Fibroblast of villous mesenchyme (primary cell): ENCODE measurements at regions not wholly inside any gene's neighbourhood (a gene's known extent, or its start where the extent isn't known, plus 50 kb on each side); places are given as distances from the start of the nearest gene placed in this dataset.
"Not testable (repeated sequence)": the region's sequence is repeated elsewhere in the genome, so short reads cannot be mapped to it uniquely, and the experiment has no call there.

ENCODE experiments used
- DNase-seq: peaks from one replicate; pipeline ENCODE4 v3.0.0-alpha.2; 2010; ENCODE audit warnings: low read depth
- H3K4me3 ChIP-seq: 2 replicates; pipeline ENCODE4 v1.5.1; 2011; ENCODE audit warnings: low read depth, mild to moderate bottlenecking, low read length
- TF ChIP-seq, protein P1 (sequence below): IDR thresholded peaks from 2 replicates; pipeline ENCODE4 v1.5.1; 2012; ENCODE audit warnings: low read depth, mild to moderate bottlenecking, low read length; ENCODE audit not compliant: insufficient read depth

DNA sequence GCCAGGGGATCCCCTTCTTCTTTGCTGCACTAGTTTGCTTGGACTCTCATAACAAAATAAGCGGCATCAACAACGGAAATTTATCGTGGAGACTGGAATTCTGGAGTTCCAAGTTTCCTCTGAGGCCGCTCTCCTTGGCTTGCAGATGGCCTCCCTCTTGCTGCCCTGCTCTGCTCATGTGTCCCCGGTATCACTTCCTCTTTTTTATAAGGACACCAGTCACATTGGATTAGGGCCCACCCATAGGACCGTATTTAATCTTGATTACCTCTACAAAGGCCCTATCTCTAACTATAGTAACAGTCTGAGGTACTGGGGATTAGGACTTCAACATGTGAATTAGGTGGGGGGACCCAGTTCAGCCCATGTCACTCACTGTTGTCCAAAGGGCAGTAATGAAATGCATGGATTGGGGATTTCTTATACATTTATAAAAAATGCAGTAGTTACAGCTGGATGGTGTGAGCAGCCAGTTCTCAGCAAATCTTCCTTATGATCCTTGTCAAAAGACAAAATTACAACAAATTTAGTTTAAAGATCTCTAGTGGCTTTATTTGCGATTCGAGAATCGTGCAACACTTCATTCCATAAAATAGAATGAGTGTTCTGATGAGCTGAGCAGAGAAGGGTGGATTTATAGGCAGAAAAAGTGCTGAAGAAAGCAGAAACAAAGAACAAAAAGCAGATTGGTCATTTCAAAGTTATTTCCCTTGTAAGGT, 59.3 kb upstream of the AKAP12 start:
- no peak for DNase-seq
- no peak overlapping the region for H3K4me3 ChIP-seq
- TF ChIP-seq, protein P1, sequence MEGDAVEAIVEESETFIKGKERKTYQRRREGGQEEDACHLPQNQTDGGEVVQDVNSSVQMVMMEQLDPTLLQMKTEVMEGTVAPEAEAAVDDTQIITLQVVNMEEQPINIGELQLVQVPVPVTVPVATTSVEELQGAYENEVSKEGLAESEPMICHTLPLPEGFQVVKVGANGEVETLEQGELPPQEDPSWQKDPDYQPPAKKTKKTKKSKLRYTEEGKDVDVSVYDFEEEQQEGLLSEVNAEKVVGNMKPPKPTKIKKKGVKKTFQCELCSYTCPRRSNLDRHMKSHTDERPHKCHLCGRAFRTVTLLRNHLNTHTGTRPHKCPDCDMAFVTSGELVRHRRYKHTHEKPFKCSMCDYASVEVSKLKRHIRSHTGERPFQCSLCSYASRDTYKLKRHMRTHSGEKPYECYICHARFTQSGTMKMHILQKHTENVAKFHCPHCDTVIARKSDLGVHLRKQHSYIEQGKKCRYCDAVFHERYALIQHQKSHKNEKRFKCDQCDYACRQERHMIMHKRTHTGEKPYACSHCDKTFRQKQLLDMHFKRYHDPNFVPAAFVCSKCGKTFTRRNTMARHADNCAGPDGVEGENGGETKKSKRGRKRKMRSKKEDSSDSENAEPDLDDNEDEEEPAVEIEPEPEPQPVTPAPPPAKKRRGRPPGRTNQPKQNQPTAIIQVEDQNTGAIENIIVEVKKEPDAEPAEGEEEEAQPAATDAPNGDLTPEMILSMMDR, result no peak

DNA sequence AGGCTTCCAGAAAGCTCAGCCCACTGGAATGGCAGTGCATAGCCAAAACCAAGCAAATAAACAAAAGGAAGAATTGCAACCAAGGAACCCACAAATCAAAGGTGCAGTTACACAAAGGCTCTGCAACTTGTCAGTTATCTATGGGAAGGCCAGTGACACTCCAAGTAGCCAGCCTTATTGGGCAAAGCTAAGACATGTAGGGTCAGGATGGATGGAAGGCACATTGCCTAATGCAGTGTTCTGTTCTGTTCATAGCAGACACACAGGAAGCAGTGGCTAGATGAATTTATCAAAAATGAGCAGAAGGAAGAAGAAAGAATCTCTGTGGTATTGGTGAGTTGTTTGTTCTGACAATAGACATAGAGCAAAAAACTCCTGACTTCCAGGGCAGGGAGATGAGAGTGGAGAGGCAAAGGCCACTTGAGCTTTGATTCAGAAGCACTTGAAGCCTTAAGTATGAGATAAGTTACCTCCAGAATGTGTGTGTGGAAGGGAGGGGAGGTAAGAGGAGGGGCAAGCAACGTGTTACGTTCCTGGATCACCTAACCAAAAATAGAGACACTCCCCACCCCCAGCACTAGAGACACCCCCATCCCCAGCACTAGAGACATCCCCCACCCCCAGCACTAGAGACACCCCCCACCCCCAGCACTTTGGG, 57.9 kb upstream of the AKAP12 start:
- DNase-seq, result no peak
- TF ChIP-seq, protein P1, result no peak
- H3K4me3 ChIP-seq, result no peak overlapping the region

DNA sequence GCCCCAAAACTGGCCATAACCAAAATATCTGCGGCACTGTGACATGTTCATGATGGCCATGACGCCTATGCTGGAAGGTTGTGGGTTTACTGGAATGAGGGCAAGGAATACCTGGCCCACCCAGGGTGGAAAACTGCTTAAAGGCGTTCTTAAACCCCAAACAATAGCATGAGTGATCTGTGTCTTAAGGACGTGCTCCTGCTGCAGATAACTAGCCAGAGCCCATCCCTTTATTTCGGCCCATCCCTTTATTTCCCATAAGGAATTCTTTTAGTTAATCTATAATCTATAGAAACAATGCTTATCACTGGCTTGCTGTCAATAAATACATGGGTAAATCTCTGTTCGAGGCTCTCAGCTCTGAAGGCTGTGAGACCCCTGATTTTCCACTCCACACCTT, 56.8 kb upstream of the AKAP12 start:
- H3K4me3 ChIP-seq, DNase-seq: not testable (repeated sequence)

DNA sequence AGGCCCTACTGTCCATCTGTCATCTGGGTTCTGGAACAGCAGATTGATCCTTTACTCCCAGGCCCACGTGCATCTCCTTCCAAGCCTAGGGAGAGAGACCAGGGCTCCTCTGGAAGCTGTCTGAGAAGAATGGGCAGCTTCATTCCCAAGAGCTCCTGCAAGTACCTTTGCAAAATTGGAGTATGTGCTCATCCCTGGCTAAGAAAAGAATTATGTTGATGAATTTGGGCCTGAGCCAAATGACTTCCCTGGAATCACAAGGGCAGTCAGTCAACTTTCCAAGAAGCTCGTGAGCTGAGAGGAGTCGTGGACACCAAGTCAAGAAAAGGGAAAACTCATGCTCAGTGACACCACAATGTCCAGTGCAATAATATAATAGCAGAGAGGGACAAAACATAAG, 54.6 kb upstream of the AKAP12 start:
- H3K4me3 ChIP-seq, result no peak overlapping the region
- TF ChIP-seq, protein P1, result no peak
- no peak for DNase-seq

DNA sequence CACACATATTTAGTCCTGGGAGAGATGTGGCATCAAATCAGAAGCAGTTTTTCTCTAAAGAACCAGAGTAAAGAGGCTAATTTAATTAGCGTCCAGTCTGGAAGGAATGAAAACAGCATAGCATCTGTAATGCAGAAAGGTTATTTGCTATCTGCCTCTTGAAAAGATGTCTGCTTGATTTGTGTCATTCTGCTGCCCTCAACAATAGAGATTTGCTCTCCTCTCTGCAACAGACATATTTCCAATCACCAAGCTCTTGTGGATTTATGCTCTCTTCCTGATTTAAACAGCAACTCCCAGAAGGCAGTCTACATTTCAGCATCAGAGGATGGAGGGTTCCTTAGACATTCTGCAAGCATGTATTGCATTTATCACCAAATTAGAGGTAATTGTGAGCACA, 53.5 kb upstream of the AKAP12 start:
- no peak for DNase-seq
- TF ChIP-seq, protein P1, result no peak
- H3K4me3 ChIP-seq, result no peak overlapping the region

DNA sequence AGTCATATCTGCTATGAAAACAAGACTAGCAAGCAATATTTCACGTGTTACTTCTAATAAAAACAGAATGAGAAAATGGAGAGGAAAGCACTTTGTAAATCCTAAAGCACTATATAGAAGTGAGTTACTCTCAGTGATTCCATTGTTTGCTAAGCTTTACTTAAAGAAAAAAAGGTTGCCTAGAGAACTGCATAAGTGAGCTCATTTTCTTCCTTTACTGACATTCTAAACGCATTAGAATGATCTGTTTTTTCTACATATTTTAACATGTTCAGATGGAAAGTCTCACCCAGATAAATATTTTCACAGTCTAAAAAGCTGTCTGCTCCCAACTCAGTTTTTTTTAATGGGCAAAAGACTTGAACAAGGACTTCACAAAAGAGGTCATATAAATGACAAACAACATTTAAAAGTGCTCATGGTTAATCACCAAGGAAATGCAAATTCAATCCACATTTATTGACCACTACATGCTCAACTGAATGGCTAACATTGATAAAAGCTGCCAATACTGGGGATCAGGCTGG, 52.9 kb upstream of the AKAP12 start:
- TF ChIP-seq, protein P1, result no peak
- no peak for DNase-seq
- H3K4me3 ChIP-seq, result no peak overlapping the region
